DOHH2 (cell line): ENCODE measurements at regions not wholly inside any gene's neighbourhood (a gene's known extent, or its start where the extent isn't known, plus 50 kb on each side); places are given as distances from the start of the nearest gene placed in this dataset.

Source experiments
- H3F3A ChIP-seq: fragments of 200-600 bp; sonication (generic), shearing (Covaris generic); 2 replicates; pipeline ENCODE4 v1.6.0; 2016; ENCODE audit warnings: antibody characterized with exemption, mild to moderate bottlenecking; ENCODE audit not compliant: control insufficient read depth, insufficient read depth
- H3K27ac ChIP-seq: fragments of 200-600 bp; sonication (generic); 2 replicates; pipeline ENCODE4 v1.5.1; 2014; ENCODE audit warnings: low read depth, mild to moderate bottlenecking, low read length, moderate library complexity
- H3K27me3 ChIP-seq: fragments of 200-600 bp; sonication (generic); 2 replicates; pipeline ENCODE4 v1.6.1; 2014; ENCODE audit warnings: mild to moderate bottlenecking, low read length, mixed read lengths; ENCODE audit not compliant: control insufficient read depth
- H3K36me3 ChIP-seq: fragments of 200-600 bp; sonication (generic); 2 replicates; pipeline ENCODE4 v1.6.1; 2014; ENCODE audit warnings: mild to moderate bottlenecking, low read length, moderate library complexity, mixed read lengths; ENCODE audit not compliant: control insufficient read depth
- H3K4me1 ChIP-seq: fragments of 200-600 bp; sonication (generic); 2 replicates; pipeline ENCODE4 v1.6.1; 2014; ENCODE audit warnings: mild to moderate bottlenecking, low read length, mixed read lengths; ENCODE audit not compliant: control insufficient read depth
- H3K4me2 ChIP-seq: fragments of 200-600 bp; sonication (generic); 2 replicates; pipeline ENCODE4 v1.6.0; 2014; ENCODE audit warnings: mild to moderate bottlenecking, low read length, moderate library complexity
- H3K4me3 ChIP-seq: fragments of 200-600 bp; sonication (generic); 2 replicates; pipeline ENCODE4 v1.5.1; 2014; ENCODE audit warnings: mild to moderate bottlenecking, low read length, mixed read lengths
- H3K79me2 ChIP-seq: fragments of 200-600 bp; sonication (generic); 2 replicates; pipeline ENCODE4 v1.6.1; 2014; ENCODE audit warnings: mild to moderate bottlenecking, low read length, mixed read lengths; ENCODE audit not compliant: control insufficient read depth
- H3K9me2 ChIP-seq: fragments of 200-600 bp; sonication (generic); replicated peaks from 2 replicates; pipeline ENCODE4 v1.6.1; 2014; ENCODE audit warnings: mild to moderate bottlenecking, low read length, mixed read lengths; ENCODE audit not compliant: control insufficient read depth
- H3K9me3 ChIP-seq: fragments of 200-600 bp; sonication (generic); 2 replicates; pipeline ENCODE4 v1.6.1; 2014; ENCODE audit warnings: antibody characterized with exemption, low read length, mixed read lengths; ENCODE audit not compliant: control insufficient read depth, insufficient read depth
- H4K20me1 ChIP-seq: fragments of 200-600 bp; sonication (generic); 2 replicates; pipeline ENCODE4 v1.6.0; 2014; ENCODE audit warnings: low read depth, mild to moderate bottlenecking, antibody characterized with exemption, low read length, moderate library complexity; ENCODE audit not compliant: control insufficient read depth, insufficient read depth
- CTCF ChIP-seq: fragments of 200-600 bp; sonication (generic); IDR thresholded peaks from one replicate; pipeline ENCODE4 v1.5.1; 2014; ENCODE audit warnings: antibody characterized with exemption, mild to moderate bottlenecking, low read depth, low read length; ENCODE audit not compliant: poor library complexity, severe bottlenecking
- EZH2phosphoT487 ChIP-seq: fragments of 200-600 bp; sonication (generic); IDR thresholded peaks from 2 replicates; pipeline ENCODE4 v1.6.1; 2017; ENCODE audit warnings: borderline replicate concordance, mild to moderate bottlenecking, antibody characterized with exemption, low read length, moderate library complexity, mixed read lengths

- no peaks in the 10 kb centered on the region for H3F3A ChIP-seq
- H3K79me2 ChIP-seq = no peaks in the 10 kb centered on the region
- H3K4me3 ChIP-seq = no peak overlapping the region
- no peaks in the 10 kb centered on the region for H3K27me3 ChIP-seq
- H3K9me2 ChIP-seq = no peaks in the 10 kb centered on the region
- no peak overlapping the region for H3K4me2 ChIP-seq
- H3K27ac ChIP-seq = no peak overlapping the region
- TF ChIP-seq CTCF (no peak), EZH2phosphoT487 (no peak)
- H3K4me1 ChIP-seq = no peaks in the 10 kb centered on the region
- H3K36me3 ChIP-seq = no peaks in the 10 kb centered on the region
- no peaks in the 10 kb centered on the region for H3K9me3 ChIP-seq
- no peaks in the 10 kb centered on the region for H4K20me1 ChIP-seq
These were observed 1170.5 kb upstream of the PABPC4L start for GRCh38 chr4:135372131-135372530.

- Histone ChIP-seq H3K4me2 (no peak overlapping the region), H3K9me2 (no peaks in the 10 kb centered on the region), H3K4me3 (no peak overlapping the region), H3K27ac (no peak overlapping the region), H3K4me1 (no peaks in the 10 kb centered on the region), H4K20me1 (no peaks in the 10 kb centered on the region), H3K27me3 (no peaks in the 10 kb centered on the region), H3K36me3 (no peaks in the 10 kb centered on the region), H3F3A (no peaks in the 10 kb centered on the region), H3K79me2 (no peaks in the 10 kb centered on the region), H3K9me3 (no peaks in the 10 kb centered on the region)
- peak; percentile 38 for TF ChIP-seq CTCF
- TF ChIP-seq EZH2phosphoT487 = no peak
These were observed 1169.5 kb upstream of the PABPC4L start for GRCh38 chr4:135371137-135371536.

- Histone ChIP-seq H3K36me3 (no peaks in the 10 kb centered on the region), H3K27ac (no peak overlapping the region), H3K4me1 (no peaks in the 10 kb centered on the region), H3K4me2 (no peak overlapping the region), H3K9me3 (no peaks in the 10 kb centered on the region), H3F3A (no peaks in the 10 kb centered on the region), H4K20me1 (no peaks in the 10 kb centered on the region), H3K79me2 (no peaks in the 10 kb centered on the region), H3K4me3 (no peak overlapping the region), H3K27me3 (no peaks in the 10 kb centered on the region), H3K9me2 (no peaks in the 10 kb centered on the region)
- TF ChIP-seq CTCF (no peak), EZH2phosphoT487 (no peak)
These were observed 1167.2 kb upstream of the PABPC4L start for GRCh38 chr4:135368831-135369230.

GRCh38 chr4:135365065-135365464 is 1163.5 kb upstream of the PABPC4L start:
- Histone ChIP-seq H3K4me2 (no peak overlapping the region), H3K36me3 (no peaks in the 10 kb centered on the region), H3K27me3 (no peaks in the 10 kb centered on the region), H4K20me1 (no peaks in the 10 kb centered on the region), H3K4me3 (no peak overlapping the region), H3K9me3 (no peaks in the 10 kb centered on the region), H3F3A (no peaks in the 10 kb centered on the region), H3K9me2 (no peaks in the 10 kb centered on the region), H3K79me2 (no peaks in the 10 kb centered on the region), H3K4me1 (no peaks in the 10 kb centered on the region), H3K27ac (no peak overlapping the region)
- TF ChIP-seq EZH2phosphoT487 (no peak), CTCF (no peak)
